GM12891 (cell line): ENCODE measurements at regions not wholly inside any gene's neighbourhood (a gene's known extent, or its start where the extent isn't known, plus 50 kb on each side); places are given as distances from the start of the nearest gene placed in this dataset.

Experiments
- DNase-seq: peaks from one replicate; pipeline ENCODE4 v3.0.0; 2011; ENCODE audit warnings: low spot score; ENCODE audit not compliant: insufficient read length
- FAIRE-seq: peaks from 2 replicates; lab custom pipeline; 2011; peaks lifted over from hg19 to GRCh38; lab: Jason Lieb, UNC
- PAX5 ChIP-seq: IDR thresholded peaks from 2 replicates; pipeline ENCODE4 v1.6.1; 2011; ENCODE audit warnings: low read length, moderate library complexity, mild to moderate bottlenecking; ENCODE audit not compliant: insufficient read depth, severe bottlenecking
- POLR2A ChIP-seq: IDR thresholded peaks from 2 replicates; pipeline ENCODE4 v1.6.1; 2011; ENCODE audit warnings: low read depth, low read length, control low read depth
- POLR2AphosphoS5 ChIP-seq: IDR thresholded peaks from 2 replicates; pipeline ENCODE4 v1.6.1; 2011; ENCODE audit warnings: low read depth, low read length, control low read depth
- POU2F2 ChIP-seq: IDR thresholded peaks from 2 replicates; pipeline ENCODE4 v1.6.1; 2011; ENCODE audit warnings: low read depth, mild to moderate bottlenecking, control low read depth, low read length, moderate library complexity
- SPI1 ChIP-seq: IDR thresholded peaks from 2 replicates; pipeline ENCODE4 v1.6.1; 2011; ENCODE audit warnings: low read depth, low read length, control low read depth
- TAF1 ChIP-seq: IDR thresholded peaks from 2 replicates; pipeline ENCODE4 v1.6.1; 2011; ENCODE audit warnings: low read depth, low read length, control low read depth

DNA sequence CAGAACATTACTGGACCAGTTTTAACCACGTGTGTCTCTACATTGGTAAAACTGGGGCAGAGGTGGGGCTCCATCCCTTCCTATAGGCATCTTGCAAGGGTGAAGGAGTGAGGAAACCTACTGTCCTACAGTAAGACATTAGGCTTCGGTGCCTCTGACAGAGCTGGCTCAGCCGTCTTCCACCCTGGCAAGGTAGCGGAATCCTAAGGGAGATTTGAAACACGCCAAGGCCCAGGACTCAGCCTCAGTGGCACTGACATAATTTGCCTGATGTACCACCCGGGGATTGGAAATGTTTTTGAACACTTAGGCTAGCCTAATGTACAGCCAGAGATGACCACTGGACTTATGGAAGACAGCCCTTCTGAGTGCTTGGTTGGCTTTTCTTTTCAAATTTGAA lies 329.7 kb upstream of the IRX1 start:
- FAIRE-seq (no peak), DNase-seq (no peak)
- no peak for TF ChIP-seq POLR2AphosphoS5
- no peak for TF ChIP-seq PAX5
- no peak for TF ChIP-seq TAF1
- no peak for TF ChIP-seq POLR2A
- TF ChIP-seq POU2F2: no peak
- TF ChIP-seq SPI1: no peak

DNA sequence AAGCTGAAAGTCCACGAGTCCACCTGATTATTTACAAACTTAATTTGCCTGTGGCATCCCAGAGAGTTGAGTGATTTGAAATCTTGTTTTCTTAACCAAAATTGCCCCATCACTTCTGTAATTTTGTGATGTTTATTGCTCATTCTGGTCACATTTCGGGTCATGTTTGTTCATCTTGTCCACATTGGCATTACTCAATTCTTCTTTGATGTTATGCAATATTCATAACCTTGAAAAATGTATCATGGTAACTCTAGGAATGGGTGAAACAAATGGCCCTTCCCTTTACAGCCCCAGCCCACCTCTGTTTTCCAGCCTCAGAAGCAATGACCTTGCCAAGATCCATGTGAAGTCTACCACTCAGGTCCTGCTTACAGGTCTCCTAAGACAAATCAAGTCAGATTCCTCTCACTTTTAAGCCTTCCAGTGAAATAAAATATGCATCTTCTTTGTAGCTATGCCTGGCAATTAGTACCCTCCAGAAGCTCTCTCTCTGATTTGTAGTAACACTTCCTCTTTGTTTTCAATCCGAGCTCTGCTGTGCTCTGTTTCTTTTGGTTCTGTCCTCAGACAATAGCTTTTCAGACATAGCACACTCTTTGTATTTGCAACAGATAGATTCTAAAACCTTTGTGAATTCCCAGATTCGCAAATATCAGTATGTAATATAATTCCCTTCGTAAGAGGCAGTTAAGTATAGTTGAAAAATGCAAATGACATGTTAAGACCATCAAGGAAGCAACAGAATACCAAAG lies 330.3 kb upstream of the IRX1 start:
- DNase-seq (no peak), FAIRE-seq (no peak)
- TF ChIP-seq PAX5 (no peak), POU2F2 (no peak), POLR2A (no peak), POLR2AphosphoS5 (no peak), SPI1 (no peak), TAF1 (no peak)

DNA sequence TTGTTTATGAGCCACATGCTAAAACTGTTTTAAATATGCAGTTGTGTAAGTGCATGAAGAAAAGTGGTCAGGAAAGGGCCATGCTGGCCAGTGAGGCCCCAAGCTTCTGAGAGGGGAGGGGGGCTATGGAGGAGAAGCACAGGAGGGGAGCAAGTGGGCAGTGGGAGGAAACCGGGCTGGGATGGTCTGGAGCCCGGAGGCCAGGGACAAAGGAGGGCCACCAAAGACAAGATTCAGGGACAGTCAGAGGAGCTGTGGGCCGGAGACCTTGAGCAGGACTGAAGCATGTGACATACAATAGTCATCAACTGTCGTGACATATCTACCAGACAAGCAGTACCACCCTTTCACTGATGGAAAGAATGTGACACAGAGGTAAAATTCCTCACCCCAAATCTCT lies 333.2 kb upstream of the IRX1 start:
- FAIRE-seq: no peak

DNA sequence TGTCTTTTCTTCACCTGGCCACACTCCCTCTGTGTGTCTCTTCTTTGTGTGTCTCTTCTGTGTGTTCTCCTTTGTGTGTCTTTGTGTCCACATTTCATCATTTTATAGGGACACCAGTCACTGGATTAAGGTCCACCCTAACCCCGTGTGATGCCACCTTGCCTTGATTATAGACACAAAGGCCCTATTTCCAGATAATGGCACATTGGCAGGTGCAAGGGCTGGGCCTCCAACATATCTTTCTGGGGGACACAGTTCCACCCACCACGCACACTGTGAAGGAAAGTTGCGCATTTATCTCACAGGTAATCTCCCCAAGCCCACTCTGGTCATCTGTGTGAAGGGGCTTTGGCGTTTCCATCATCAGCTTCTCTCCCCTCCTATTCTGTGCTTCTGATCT lies 334.6 kb upstream of the IRX1 start:
- FAIRE-seq: no peak
- DNase-seq: no peak
- TF ChIP-seq TAF1 (no peak), POLR2A (no peak), SPI1 (no peak), PAX5 (no peak), POU2F2 (no peak), POLR2AphosphoS5 (no peak)

More for the DNA sequence above, 333.2 kb upstream of the IRX1 start:
- no peak for DNase-seq
- TF ChIP-seq TAF1 (no peak), POLR2AphosphoS5 (no peak)

DNA sequence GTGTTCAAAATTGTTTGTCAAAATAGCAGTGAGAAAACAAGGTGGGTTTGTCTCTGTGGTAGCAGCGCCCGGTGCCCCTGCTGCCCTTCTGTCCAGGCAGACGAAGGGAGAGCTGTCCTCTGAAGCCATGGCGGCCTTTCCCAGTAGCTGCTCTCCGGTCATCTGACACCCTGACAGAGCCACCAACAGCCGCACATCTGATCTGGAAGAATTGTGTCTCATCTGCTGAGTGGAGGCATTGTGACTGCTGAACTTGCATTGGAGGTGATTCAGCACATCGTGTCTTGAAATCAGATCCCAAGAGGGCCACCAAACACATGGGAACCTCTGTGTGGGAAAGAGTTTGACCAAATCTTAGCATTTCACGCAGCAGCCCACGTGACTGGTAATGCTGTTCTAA lies 337.6 kb upstream of the IRX1 start:
- TF ChIP-seq PAX5 (no peak), TAF1 (no peak), SPI1 (no peak), POLR2A (no peak), POU2F2 (no peak), POLR2AphosphoS5 (no peak)
- no peak for FAIRE-seq
- no peak for DNase-seq

DNA sequence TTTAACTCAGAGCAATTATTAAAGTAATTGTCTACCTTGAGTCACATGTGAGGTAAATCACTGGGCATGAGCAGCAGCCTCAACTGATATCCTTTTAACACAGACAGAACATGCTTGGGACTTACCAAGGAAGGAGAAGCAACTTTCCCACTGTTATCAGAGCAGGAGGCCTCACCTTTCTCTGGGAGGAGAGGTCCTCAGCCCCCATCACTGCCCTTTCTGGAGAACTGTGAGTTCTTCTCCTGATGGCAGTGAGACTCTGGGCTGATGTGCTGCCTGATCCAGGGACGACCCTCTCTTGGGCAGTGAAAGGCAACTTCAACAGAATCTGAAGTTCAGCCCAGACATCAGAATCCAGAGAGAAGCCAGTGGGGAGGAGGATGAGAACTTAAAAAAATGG lies 343.4 kb upstream of the IRX1 start:
- no peak for FAIRE-seq
- TF ChIP-seq POU2F2 (no peak), SPI1 (no peak), POLR2AphosphoS5 (no peak), POLR2A (no peak), PAX5 (no peak), TAF1 (no peak)
- no peak for DNase-seq

DNA sequence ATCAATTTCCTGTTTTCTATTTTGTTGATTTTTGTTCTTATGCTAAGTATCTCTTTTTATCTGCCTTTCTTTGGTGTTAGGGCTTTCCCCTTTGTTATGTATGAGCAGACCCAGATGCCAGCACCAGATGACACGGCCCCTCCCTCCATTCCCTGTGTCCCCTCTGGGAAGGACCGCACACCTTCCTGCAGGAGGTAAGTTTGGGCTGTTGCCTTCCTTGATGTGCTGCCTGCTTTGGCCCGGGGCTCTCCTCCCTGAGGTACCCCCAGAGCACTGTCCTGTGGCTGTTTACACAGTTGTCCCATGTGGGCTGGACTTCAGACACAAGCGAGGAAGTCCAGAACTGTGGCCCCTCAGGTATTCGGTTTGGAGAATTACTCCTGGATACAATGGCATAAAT lies 343.8 kb upstream of the IRX1 start:
- FAIRE-seq (no peak), DNase-seq (no peak)
- no peak for TF ChIP-seq POLR2AphosphoS5
- TF ChIP-seq SPI1: no peak
- TF ChIP-seq POLR2A: no peak

DNA sequence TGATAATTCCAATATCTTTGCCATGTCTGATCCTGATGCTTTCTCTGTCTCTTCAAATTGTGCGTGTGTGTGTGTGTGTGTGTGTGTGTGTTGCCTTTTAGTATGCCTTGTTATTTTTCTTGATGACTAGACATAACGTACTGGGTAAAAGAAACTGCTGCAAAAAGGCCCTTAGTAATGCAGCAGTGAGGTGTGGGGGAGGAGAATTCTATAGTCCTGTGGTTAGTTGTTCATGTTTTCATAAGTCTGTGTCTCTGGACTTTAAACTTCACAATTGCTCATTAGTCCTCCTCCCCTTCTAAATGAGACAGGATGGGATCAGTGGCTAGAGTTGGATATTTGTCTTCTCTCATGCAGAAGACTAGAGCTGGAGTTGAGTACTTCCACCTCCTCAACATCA lies 346.2 kb upstream of the IRX1 start:
- DNase-seq (no peak), FAIRE-seq (no peak)
- TF ChIP-seq POLR2A (no peak), SPI1 (no peak), POLR2AphosphoS5 (no peak), POU2F2 (no peak), TAF1 (no peak), PAX5 (no peak)

DNA sequence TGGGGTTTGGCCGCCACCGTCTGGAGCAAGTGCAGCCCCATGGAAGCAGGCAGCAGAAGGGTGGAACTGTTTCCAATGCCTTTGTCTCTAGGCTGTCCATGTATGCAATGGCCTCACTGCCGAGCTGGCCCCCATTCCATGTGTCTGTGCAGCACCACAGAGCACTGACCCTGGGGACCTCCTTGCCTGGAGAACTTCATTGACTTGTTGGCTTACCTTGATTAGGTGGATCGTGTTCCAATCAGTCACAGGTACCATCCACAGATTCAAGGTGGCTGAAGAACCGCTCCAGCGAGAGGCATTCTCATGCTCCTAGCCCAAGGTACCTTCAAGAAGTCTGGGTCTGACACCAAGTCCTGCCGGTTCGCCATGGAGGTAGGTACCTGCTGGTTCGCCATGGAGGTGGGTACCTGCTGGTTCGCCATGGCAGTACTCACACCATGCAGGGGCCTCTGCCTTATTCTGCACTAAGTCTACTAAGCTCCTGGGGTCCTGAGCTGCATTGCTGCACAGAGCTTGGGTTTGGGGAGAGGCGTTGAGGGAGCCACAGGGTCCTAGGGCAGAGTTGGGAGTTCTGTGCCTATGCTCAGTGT lies 358.3 kb upstream of the IRX1 start:
- DNase-seq (no peak), FAIRE-seq (no peak)
- no peak for TF ChIP-seq POLR2A
- TF ChIP-seq PAX5: no peak
- TF ChIP-seq POU2F2: no peak
- no peak for TF ChIP-seq POLR2AphosphoS5

DNA sequence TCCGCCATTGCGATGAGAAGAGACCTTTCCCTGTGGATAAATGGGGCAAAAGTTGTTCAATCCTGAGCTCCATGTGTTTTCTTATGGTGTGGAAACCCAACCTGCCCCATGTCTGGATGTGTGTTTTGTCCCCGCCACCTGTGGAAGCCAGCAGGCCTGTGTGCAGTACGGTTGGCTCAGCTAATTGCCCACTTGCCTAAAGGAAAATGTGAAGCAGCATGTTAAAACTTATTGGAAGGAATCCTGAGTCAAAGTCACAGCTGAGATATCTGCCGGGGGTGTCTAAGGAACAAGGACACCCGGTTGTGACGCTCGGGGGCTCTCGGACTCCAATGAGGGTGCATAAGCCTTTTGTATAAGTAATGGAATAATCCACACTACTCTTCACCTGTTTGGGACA lies 361.1 kb upstream of the IRX1 start:
- no peak for TF ChIP-seq PAX5
- TF ChIP-seq POLR2AphosphoS5: no peak
- no peak for TF ChIP-seq SPI1
- TF ChIP-seq POLR2A: no peak
- TF ChIP-seq TAF1: no peak
- no peak for TF ChIP-seq POU2F2
- FAIRE-seq (no peak), DNase-seq (no peak)
